GM19043 (cell line): ENCODE measurements at regions not wholly inside any gene's neighbourhood (a gene's known extent, or its start where the extent isn't known, plus 50 kb on each side); places are given as distances from the start of the nearest gene placed in this dataset.

Experiments used
- ATAC-seq: cut with Tn5 transposase; IDR thresholded peaks from one replicate; pipeline ENCODE4 v1.9.1; 2021; ENCODE audit warnings: low read depth; ENCODE audit not compliant: unreplicated experiment

- ATAC-seq, result no peak
Measured at GRCh38 chr6:63521475-63522210, 50.6 kb upstream of the LOC128125822 start.
